OCI-LY7 (cell line): ENCODE measurements at regions not wholly inside any gene's neighbourhood (a gene's known extent, or its start where the extent isn't known, plus 50 kb on each side); places are given as distances from the start of the nearest gene placed in this dataset.

Experiments
- EZH2phosphoT487 ChIP-seq: fragments of 200-600 bp; sonication (generic); IDR thresholded peaks from 2 replicates; pipeline ENCODE4 v1.6.1; 2018; ENCODE audit warnings: low read depth, borderline replicate concordance, mild to moderate bottlenecking, mixed run types, antibody characterized with exemption, low read length, moderate library complexity, mixed read lengths
- TF ChIP-seq, protein P1 (sequence below): fragments of 200-600 bp; sonication (generic); conservative IDR thresholded peaks from 2 replicates; pipeline ENCODE4 v1.5.1; 2014; ENCODE audit warnings: mild to moderate bottlenecking, antibody characterized with exemption, low read length, moderate library complexity, mixed read lengths

DNA sequence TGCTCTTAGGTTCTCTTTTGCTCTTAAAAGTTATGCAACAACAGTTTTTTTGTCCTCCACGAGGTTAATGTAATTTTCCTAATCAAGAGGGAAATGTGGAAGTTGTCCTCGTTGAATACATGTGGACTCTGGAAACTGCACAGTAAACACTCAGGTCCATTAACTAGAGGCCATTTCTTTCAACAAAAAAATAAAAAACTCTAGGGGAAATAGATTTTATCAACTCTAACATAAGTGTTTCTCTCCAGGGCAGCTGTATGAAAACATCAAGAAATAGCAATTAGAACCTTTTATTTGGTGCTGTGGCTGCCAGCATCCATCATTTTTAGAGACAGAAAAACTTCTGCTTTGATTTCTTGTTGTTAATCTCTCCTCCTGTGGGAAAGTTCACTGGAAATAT is 288.6 kb downstream of the ICE1 start:
- TF ChIP-seq, protein P1, sequence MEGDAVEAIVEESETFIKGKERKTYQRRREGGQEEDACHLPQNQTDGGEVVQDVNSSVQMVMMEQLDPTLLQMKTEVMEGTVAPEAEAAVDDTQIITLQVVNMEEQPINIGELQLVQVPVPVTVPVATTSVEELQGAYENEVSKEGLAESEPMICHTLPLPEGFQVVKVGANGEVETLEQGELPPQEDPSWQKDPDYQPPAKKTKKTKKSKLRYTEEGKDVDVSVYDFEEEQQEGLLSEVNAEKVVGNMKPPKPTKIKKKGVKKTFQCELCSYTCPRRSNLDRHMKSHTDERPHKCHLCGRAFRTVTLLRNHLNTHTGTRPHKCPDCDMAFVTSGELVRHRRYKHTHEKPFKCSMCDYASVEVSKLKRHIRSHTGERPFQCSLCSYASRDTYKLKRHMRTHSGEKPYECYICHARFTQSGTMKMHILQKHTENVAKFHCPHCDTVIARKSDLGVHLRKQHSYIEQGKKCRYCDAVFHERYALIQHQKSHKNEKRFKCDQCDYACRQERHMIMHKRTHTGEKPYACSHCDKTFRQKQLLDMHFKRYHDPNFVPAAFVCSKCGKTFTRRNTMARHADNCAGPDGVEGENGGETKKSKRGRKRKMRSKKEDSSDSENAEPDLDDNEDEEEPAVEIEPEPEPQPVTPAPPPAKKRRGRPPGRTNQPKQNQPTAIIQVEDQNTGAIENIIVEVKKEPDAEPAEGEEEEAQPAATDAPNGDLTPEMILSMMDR, result no peak
- no peak for TF ChIP-seq EZH2phosphoT487
